Vagina (tissue), 2 donors: ENCODE measurements at regions not wholly inside any gene's neighbourhood (a gene's known extent, or its start where the extent isn't known, plus 50 kb on each side); places are given as distances from the start of the nearest gene placed in this dataset.

Experiments used
- DNase-seq, 2 donors: peaks; one replicate each; pipeline ENCODE4 v3.0.0-alpha.2; 2017; ENCODE audit errors: extremely low spot score in 2 of 2
- H3K27ac ChIP-seq: fragments of 200-600 bp; sonication (generic); one replicate; pipeline ENCODE4 v1.5.1; 2019
- H3K27me3 ChIP-seq: fragments of 200-600 bp; sonication (generic); one replicate; pipeline ENCODE4 v1.5.1; 2019
- H3K36me3 ChIP-seq, 2 donors: fragments of 200-600 bp; sonication (generic); one replicate each; pipeline ENCODE4 v1.5.1; 2017 to 2019
- H3K4me1 ChIP-seq: fragments of 200-600 bp; sonication (generic); one replicate; pipeline ENCODE4 v1.5.1; 2019
- H3K4me3 ChIP-seq, 2 donors: fragments of 200-600 bp; sonication (generic); 1 replicate in 1 of 2; 2 replicates in 1 of 2; pipeline ENCODE4 v1.5.1; 2016 to 2019
- H3K9me3 ChIP-seq: fragments of 200-600 bp; sonication (generic); one replicate; pipeline ENCODE4 v1.5.1; 2019
- CTCF ChIP-seq, 3 experiments: fragments of 450-650 bp in 2 of 3; fragments of 200-600 bp in 1 of 3; sonication (generic) in 1 of 3; IDR thresholded peaks; one replicate each; pipeline ENCODE4 v1.5.1; 2017 to 2019; ENCODE audit warnings: antibody characterized with exemption in 3 of 3, mild to moderate bottlenecking in 2 of 3, moderate library complexity in 2 of 3
- POLR2A ChIP-seq, 2 donors: fragments of 450-650 bp; IDR thresholded peaks; one replicate each; pipeline ENCODE4 v1.6.1; 2017; ENCODE audit warnings: antibody characterized with exemption in 2 of 2, mild to moderate bottlenecking in 2 of 2, moderate library complexity in 2 of 2
- POLR2AphosphoS5 ChIP-seq, 2 donors: sonication (generic); formaldehyde crosslinking; IDR thresholded peaks; one replicate each; pipeline ENCODE4 v1.9.0; 2017; ENCODE audit warnings: antibody characterized with exemption in 2 of 2, mild to moderate bottlenecking in 2 of 2, low read depth in 1 of 2; ENCODE audit not compliant: insufficient read depth in 1 of 2
- intact Hi-C: fragments of 100-400 bp; cut with DNase I; formaldehyde crosslinking; loops from one replicate; pipeline ENCODE4 v1.15.1; 2023

GRCh38 chr15:77557564-77557963 is 75.1 kb downstream of the LINGO1 start:
- TF ChIP-seq POLR2AphosphoS5 (IDR thresholded peaks at IDR 0.05; ENCODE audit: insufficient read depth in 1 of 2, low read depth in 1 of 2) (no peak), CTCF (IDR thresholded peaks at IDR 0.05) (no peak), POLR2A (IDR thresholded peaks at IDR 0.05) (no peak)
- no peak for DNase-seq
- no peaks in the 10 kb centered on the region for H3K4me1 ChIP-seq
- no peaks in the 10 kb centered on the region for H3K9me3 ChIP-seq
- no peaks in the 10 kb centered on the region for H3K36me3 ChIP-seq
- no peak overlapping the region for H3K27ac ChIP-seq
- H3K27me3 ChIP-seq, result no peaks in the 10 kb centered on the region
- intact Hi-C loops, result no loop called here
- H3K4me3 ChIP-seq, result no peak overlapping the region

GRCh38 chr15:77557144-77557543 is 75.6 kb downstream of the LINGO1 start:
- no peak overlapping the region for H3K27ac ChIP-seq
- no peaks in the 10 kb centered on the region for H3K9me3 ChIP-seq
- no peak overlapping the region for H3K4me3 ChIP-seq
- H3K4me1 ChIP-seq, result no peaks in the 10 kb centered on the region
- intact Hi-C loops, result no loop called here
- H3K27me3 ChIP-seq, result no peaks in the 10 kb centered on the region
- no peaks in the 10 kb centered on the region for H3K36me3 ChIP-seq
- DNase-seq, result no peak
- TF ChIP-seq POLR2A (IDR thresholded peaks at IDR 0.05), result no peak
- TF ChIP-seq CTCF (IDR thresholded peaks at IDR 0.05), result no peak
- TF ChIP-seq POLR2AphosphoS5 (IDR thresholded peaks at IDR 0.05; ENCODE audit: insufficient read depth in 1 of 2, low read depth in 1 of 2), result no peak

- H3K4me3 ChIP-seq, result no peak overlapping the region
- no peak overlapping the region for H3K27ac ChIP-seq
- no peaks in the 10 kb centered on the region for H3K4me1 ChIP-seq
- DNase-seq, result no peak
- no peaks in the 10 kb centered on the region for H3K27me3 ChIP-seq
- no peak for TF ChIP-seq CTCF (IDR thresholded peaks at IDR 0.05)
- TF ChIP-seq POLR2AphosphoS5 (IDR thresholded peaks at IDR 0.05; ENCODE audit: insufficient read depth in 1 of 2, low read depth in 1 of 2), result no peak
- TF ChIP-seq POLR2A (IDR thresholded peaks at IDR 0.05), result no peak
- H3K36me3 ChIP-seq, result no peaks in the 10 kb centered on the region
- H3K9me3 ChIP-seq, result no peaks in the 10 kb centered on the region
- intact Hi-C loops, result no loop called here
Observed at GRCh38 chr15:77556622-77557021, 76.1 kb downstream of the LINGO1 start.

- no peaks in the 10 kb centered on the region for H3K4me1 ChIP-seq
- H3K27ac ChIP-seq, result no peak overlapping the region
- H3K4me3 ChIP-seq, result no peak overlapping the region
- no peaks in the 10 kb centered on the region for H3K9me3 ChIP-seq
- H3K27me3 ChIP-seq, result no peaks in the 10 kb centered on the region
- intact Hi-C loops, result no loop called here
- H3K36me3 ChIP-seq, result no peaks in the 10 kb centered on the region
- DNase-seq, result no peak
- no peak for TF ChIP-seq POLR2A (IDR thresholded peaks at IDR 0.05)
- no peak for TF ChIP-seq POLR2AphosphoS5 (IDR thresholded peaks at IDR 0.05; ENCODE audit: insufficient read depth in 1 of 2, low read depth in 1 of 2)
- no peak for TF ChIP-seq CTCF (IDR thresholded peaks at IDR 0.05)
Observed at GRCh38 chr15:77555232-77555631, 77.5 kb downstream of the LINGO1 start.

GRCh38 chr15:77554306-77555080 is 78.2 kb downstream of the LINGO1 start:
- H3K27ac ChIP-seq, result no peak overlapping the region
- H3K9me3 ChIP-seq, result no peaks in the 10 kb centered on the region
- TF ChIP-seq POLR2AphosphoS5 (IDR thresholded peaks at IDR 0.05; ENCODE audit: insufficient read depth in 1 of 2, low read depth in 1 of 2) (no peak), POLR2A (IDR thresholded peaks at IDR 0.05) (no peak), CTCF (IDR thresholded peaks at IDR 0.05) (no peak)
- H3K27me3 ChIP-seq, result no peaks in the 10 kb centered on the region
- H3K4me1 ChIP-seq, result no peaks in the 10 kb centered on the region
- intact Hi-C loops, result no loop called here
- no peak overlapping the region for H3K4me3 ChIP-seq
- DNase-seq, result no peak
- H3K36me3 ChIP-seq, result no peaks in the 10 kb centered on the region
